Erythroblast (primary cell): ENCODE measurements at regions not wholly inside any gene's neighbourhood (a gene's known extent, or its start where the extent isn't known, plus 50 kb on each side); places are given as distances from the start of the nearest gene placed in this dataset.
"Not testable (repeated sequence)": the region's sequence is repeated elsewhere in the genome, so short reads cannot be mapped to it uniquely, and the experiment has no call there.

Experiments
- DNase-seq, 2 experiments: peaks; one replicate each; lab custom pipeline; 2025; lab: John Stamatoyannopoulos, UW
- GATA1 ChIP-seq: IDR thresholded peaks from 2 replicates; pipeline ENCODE4 v1.6.1; 2011; ENCODE audit warnings: low read depth, mild to moderate bottlenecking, control low read depth, low read length, moderate library complexity
- POLR2A ChIP-seq: IDR thresholded peaks from 2 replicates; pipeline ENCODE4 v1.6.1; 2011; ENCODE audit warnings: mild to moderate bottlenecking, low read length

- DNase-seq: no peak
Measured at GRCh38 chr2:16368328-16368727, 297.3 kb downstream of the CYRIA start.

GRCh38 chr2:16365366-16365765 is 300.3 kb downstream of the CYRIA start:
- no peak for DNase-seq
- TF ChIP-seq GATA1 (no peak), POLR2A (no peak)

More at GRCh38 chr2:16368328-16368727, 297.3 kb downstream of the CYRIA start:
- TF ChIP-seq GATA1 (no peak), POLR2A (no peak)

- no peak for TF ChIP-seq POLR2A
- TF ChIP-seq GATA1: no peak
- no peak for DNase-seq
Measured at GRCh38 chr2:16363581-16363980, 302.1 kb downstream of the CYRIA start.

- no peak for TF ChIP-seq GATA1
- TF ChIP-seq POLR2A: no peak
- no peak for DNase-seq
Measured at GRCh38 chr2:16362611-16363010, 303.0 kb downstream of the CYRIA start.

GRCh38 chr2:16361261-16361995 is 304.2 kb downstream of the CYRIA start:
- TF ChIP-seq GATA1: no peak
- TF ChIP-seq POLR2A: no peak
- DNase-seq: no peak

- TF ChIP-seq GATA1 (no peak), POLR2A (no peak)
- DNase-seq: no peak
Measured at GRCh38 chr2:16359961-16360360, 305.7 kb downstream of the CYRIA start.

GRCh38 chr2:16357188-16357587 is 308.4 kb downstream of the CYRIA start:
- no peak for TF ChIP-seq GATA1
- no peak for TF ChIP-seq POLR2A

GRCh38 chr2:16351541-16351940 is 314.1 kb downstream of the CYRIA start:
- TF ChIP-seq GATA1 (no peak), POLR2A (no peak)
- DNase-seq: no peak

More at GRCh38 chr2:16357188-16357587, 308.4 kb downstream of the CYRIA start:
- DNase-seq: no peak

- TF ChIP-seq POLR2A (no peak), GATA1 (no peak)
- DNase-seq: no peak
Measured at GRCh38 chr2:16351137-16351536, 314.5 kb downstream of the CYRIA start.

- TF ChIP-seq GATA1 (no peak), POLR2A (no peak)
- DNase-seq: no peak
Measured at GRCh38 chr2:16350211-16350610, 315.4 kb downstream of the CYRIA start.

GRCh38 chr2:16349811-16350210 is 315.8 kb downstream of the CYRIA start:
- DNase-seq: no peak
- no peak for TF ChIP-seq GATA1
- TF ChIP-seq POLR2A: no peak

GRCh38 chr2:16348821-16349515 is 316.7 kb downstream of the CYRIA start:
- DNase-seq: no peak
- no peak for TF ChIP-seq GATA1
- TF ChIP-seq POLR2A: no peak

GRCh38 chr2:16346671-16347070 is 319.0 kb downstream of the CYRIA start:
- DNase-seq: no peak

GRCh38 chr2:16345231-16345630 is 320.4 kb downstream of the CYRIA start:
- not testable (repeated sequence) for DNase-seq

More at GRCh38 chr2:16346671-16347070, 319.0 kb downstream of the CYRIA start:
- no peak for TF ChIP-seq GATA1
- no peak for TF ChIP-seq POLR2A

- TF ChIP-seq POLR2A (no peak), GATA1 (no peak)
- DNase-seq: no peak
Measured at GRCh38 chr2:16339206-16339605, 326.4 kb downstream of the CYRIA start.

- DNase-seq: no peak
- TF ChIP-seq GATA1 (no peak), POLR2A (no peak)
Measured at GRCh38 chr2:16338026-16338425, 327.6 kb downstream of the CYRIA start.
